Brain microvascular endothelial cell (primary cell): ENCODE measurements at regions not wholly inside any gene's neighbourhood (a gene's known extent, or its start where the extent isn't known, plus 50 kb on each side); places are given as distances from the start of the nearest gene placed in this dataset.
A peak's percentile ranks its signal among the peaks of the same experiment; 100 is the strongest.

ENCODE experiments used
- DNase-seq: peaks from one replicate; pipeline ENCODE4 v3.0.0-alpha.2; 2020
- H3K27ac ChIP-seq: fragments of 250-450 bp; sonication (Bioruptor Pico); 2 replicates; pipeline ENCODE4 v1.5.1; 2020; ENCODE audit warnings: mild to moderate bottlenecking, moderate library complexity
- H3K27me3 ChIP-seq: fragments of 250-450 bp; sonication (Bioruptor Pico); replicated peaks from 2 replicates; pipeline ENCODE4 v1.5.1; 2020; ENCODE audit warnings: mild to moderate bottlenecking
- H3K36me3 ChIP-seq: fragments of 250-450 bp; sonication (Bioruptor Pico); replicated peaks from 2 replicates; pipeline ENCODE4 v1.5.1; 2020; ENCODE audit warnings: mild to moderate bottlenecking
- H3K4me3 ChIP-seq: 2 replicates; pipeline ENCODE4 v1.5.1; 2011; ENCODE audit warnings: low read depth, mild to moderate bottlenecking, control low read depth, low read length, moderate library complexity
- CTCF ChIP-seq: IDR thresholded peaks from 2 replicates; pipeline ENCODE4 v1.5.1; 2011; ENCODE audit warnings: low read depth, mild to moderate bottlenecking, moderate library complexity, low read length, control low read depth, inconsistent platforms; ENCODE audit errors: missing control alignments
- in situ Hi-C: cut with HindIII; loops from 2 replicates; pipeline ENCODE4 v1.10.0; 2017; ENCODE audit warnings: low sequenced_read_pairs, low pct_ligation_motif_present

GRCh38 chr3:78495301-78495700, 1272.5 kb downstream of the ROBO1 start:
- in situ Hi-C loops, result no loop called here
- Histone ChIP-seq H3K27ac (no peak overlapping the region), H3K4me3 (no peak overlapping the region), H3K36me3 (no peaks in the 10 kb centered on the region), H3K27me3 (no peaks in the 10 kb centered on the region)
- no peak for TF ChIP-seq CTCF
- no peak for DNase-seq

GRCh38 chr3:78496501-78496900, 1271.3 kb downstream of the ROBO1 start:
- Histone ChIP-seq H3K36me3 (no peaks in the 10 kb centered on the region), H3K4me3 (no peak overlapping the region), H3K27ac (no peak overlapping the region), H3K27me3 (no peaks in the 10 kb centered on the region)
- no peak for DNase-seq
- in situ Hi-C loops, result no loop called here
- no peak for TF ChIP-seq CTCF

GRCh38 chr3:78497021-78497420, 1270.8 kb downstream of the ROBO1 start:
- TF ChIP-seq CTCF, result no peak
- no peaks in the 10 kb centered on the region for H3K27me3 ChIP-seq
- no peak overlapping the region for H3K4me3 ChIP-seq
- in situ Hi-C loops, result no loop called here
- H3K27ac ChIP-seq, result no peak overlapping the region
- no peaks in the 10 kb centered on the region for H3K36me3 ChIP-seq
- DNase-seq, result no peak

- Histone ChIP-seq H3K27ac (no peak overlapping the region), H3K4me3 (no peak overlapping the region), H3K36me3 (no peaks in the 10 kb centered on the region), H3K27me3 (no peaks in the 10 kb centered on the region)
- no peak for DNase-seq
- in situ Hi-C loops, result no loop called here
- TF ChIP-seq CTCF, result no peak
Observed at GRCh38 chr3:78497767-78498166, 1270.0 kb downstream of the ROBO1 start.

GRCh38 chr3:78506061-78506460, 1261.7 kb downstream of the ROBO1 start:
- no peak overlapping the region for H3K4me3 ChIP-seq
- no peaks in the 10 kb centered on the region for H3K36me3 ChIP-seq
- no peak overlapping the region for H3K27ac ChIP-seq
- no peaks in the 10 kb centered on the region for H3K27me3 ChIP-seq
- TF ChIP-seq CTCF, result no peak
- DNase-seq, result no peak
- in situ Hi-C loops, result no loop called here

GRCh38 chr3:78506581-78507195, 1261.1 kb downstream of the ROBO1 start:
- Histone ChIP-seq H3K36me3 (no peaks in the 10 kb centered on the region), H3K27me3 (no peaks in the 10 kb centered on the region), H3K4me3 (no peak overlapping the region), H3K27ac (no peak overlapping the region)
- in situ Hi-C loops, result no loop called here
- DNase-seq, result peak; percentile 14
- no peak for TF ChIP-seq CTCF
